HG03025 (cell line): ENCODE measurements at regions not wholly inside any gene's neighbourhood (a gene's known extent, or its start where the extent isn't known, plus 50 kb on each side); places are given as distances from the start of the nearest gene placed in this dataset.
"Not testable (repeated sequence)": the region's sequence is repeated elsewhere in the genome, so short reads cannot be mapped to it uniquely, and the experiment has no call there.

Experiments used
- ATAC-seq: cut with Tn5 transposase; IDR thresholded peaks from one replicate; pipeline ENCODE4 v1.9.1; 2021; ENCODE audit warnings: mild to moderate bottlenecking, moderate library complexity; ENCODE audit not compliant: unreplicated experiment, low FRiP score

DNA sequence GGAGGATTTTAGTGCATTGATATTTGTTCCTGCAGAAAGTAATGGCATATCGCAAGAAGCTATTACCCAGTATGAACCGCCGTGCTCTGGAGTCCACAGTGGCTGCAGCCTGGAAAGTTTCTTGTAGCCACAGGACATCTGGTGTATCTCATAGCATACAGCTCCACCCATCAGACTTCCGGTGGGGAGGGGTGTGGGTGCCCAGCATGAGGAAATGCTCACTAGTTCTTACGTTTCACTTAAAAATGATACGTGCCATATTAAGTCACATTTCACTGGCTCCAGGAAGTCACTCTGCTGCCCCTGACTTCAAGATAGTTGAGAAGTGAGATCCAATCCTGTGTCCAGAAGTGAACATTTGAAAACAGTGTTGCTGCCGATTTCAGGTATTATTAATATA is 990.4 kb downstream of the GBE1 start:
- ATAC-seq, result no peak

DNA sequence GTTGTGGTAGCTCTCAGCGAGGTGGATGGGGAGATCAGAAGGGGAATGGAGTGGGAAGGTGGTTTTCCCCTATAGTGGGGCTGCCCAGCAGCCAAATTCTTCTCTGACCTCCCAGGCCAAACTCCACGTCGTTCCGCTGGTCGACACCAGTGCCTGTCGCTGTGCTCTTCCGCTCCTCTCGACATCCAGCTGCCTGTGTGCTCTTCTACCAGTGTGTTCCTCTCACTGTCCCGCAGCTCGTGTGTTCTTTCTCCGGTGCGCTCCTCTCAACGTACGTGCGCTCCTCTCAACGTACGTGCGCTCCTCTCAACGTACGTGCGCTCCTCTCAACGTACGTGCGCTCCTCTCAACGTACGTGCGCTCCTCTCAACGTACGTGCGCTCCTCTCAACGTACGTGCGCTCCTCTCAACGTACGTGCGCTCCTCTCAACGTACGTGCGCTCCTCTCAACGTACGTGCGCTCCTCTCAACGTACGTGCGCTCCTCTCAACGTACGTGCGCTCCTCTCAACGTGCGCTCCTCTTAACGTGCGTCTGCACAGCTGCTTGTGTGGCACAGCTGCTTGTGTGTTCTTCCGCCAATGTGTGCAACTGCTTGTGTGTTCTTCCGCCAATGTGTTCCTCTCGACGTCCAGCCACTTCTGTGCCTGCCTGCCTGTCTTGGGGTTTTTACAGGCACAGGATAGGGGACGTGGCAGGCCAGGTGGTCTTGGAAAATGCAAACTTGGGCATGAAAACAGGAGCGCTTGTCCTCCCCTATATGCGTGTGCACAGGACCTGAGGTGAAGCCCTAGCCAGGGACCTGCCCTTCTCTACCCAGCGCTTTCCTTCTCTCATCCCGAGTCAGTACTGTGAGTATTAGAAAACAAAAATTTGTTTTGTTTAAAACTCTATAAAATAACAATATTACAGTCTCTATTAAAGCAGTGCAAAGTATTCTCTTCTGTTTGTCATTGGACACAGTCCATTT is 991.1 kb downstream of the GBE1 start:
- ATAC-seq, result no peak

DNA sequence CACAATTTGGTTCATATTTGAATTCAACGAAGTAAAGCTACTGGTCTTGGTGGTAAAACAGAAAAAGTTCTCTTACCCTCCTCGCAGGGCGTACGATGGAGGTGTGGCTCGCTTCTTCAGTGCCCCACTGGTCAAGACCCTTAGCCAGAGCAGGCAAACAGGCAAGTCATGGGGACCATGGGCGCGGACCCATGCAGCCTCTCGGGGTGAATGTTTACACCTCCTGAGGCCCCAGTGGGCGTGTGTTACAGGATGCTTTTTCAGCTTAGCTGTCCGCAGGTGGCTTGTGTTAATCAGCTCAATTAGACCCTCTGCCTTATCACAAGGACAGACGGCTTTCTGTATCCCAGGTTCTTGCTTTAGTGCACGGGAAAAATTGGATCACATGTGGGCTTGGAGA is 991.8 kb downstream of the GBE1 start:
- ATAC-seq, result no peak

DNA sequence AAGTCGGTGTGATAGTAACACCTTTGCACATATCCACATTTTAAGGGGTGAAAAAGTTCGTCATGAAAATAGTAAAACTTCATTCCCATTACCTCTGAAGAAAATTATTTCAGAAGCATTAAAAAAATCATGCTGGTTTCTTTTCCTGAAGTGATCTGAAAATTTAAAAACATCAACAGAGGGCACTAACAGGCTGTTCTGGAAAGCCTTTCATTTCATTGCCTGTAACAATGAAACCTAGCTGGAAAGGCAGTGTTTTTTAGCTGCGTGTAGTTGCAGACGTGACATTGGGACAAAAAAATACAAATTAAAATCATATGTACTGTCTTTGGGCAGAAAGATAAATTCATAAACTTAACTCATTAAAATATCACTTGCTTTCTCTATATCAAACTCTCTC is 993.8 kb downstream of the GBE1 start:
- no peak for ATAC-seq

DNA sequence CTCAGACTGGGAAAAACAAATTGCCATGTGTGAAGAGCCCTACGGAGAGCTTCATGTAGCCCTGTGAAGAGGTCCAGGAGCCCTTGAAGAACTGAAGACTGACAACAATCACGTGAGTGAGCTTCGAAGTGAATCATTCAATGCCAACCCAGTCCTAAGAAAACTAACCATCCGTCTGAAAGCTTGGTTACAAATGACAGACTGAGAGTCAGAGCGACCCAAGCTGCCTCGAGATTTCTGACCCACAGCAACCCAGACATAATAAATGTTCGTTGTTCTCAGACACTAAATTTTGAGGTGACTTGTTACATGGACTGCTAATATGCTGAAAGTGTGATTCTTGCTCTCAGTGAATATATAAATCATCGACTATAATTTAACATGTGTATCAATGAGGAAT is 987.2 kb upstream of the ROBO1 start:
- no peak for ATAC-seq

DNA sequence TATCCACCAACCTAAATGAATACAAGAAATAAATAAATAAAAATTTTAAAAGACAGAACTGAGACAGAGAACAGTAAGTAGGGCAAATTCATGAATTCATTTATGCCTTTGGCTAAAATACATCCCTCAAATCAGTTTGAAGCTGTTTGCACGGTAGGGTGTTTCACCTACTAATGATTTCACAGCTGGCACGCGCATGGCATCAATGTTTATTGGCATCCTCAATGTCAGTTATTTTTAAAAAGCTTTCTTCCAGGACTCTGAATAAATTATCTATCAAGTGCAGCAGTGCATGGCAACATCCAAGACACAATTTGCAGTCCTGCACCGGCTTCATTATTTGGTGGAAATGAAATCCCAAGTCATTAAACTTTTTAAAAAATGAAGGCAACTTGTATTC is 985.2 kb upstream of the ROBO1 start:
- no peak for ATAC-seq

DNA sequence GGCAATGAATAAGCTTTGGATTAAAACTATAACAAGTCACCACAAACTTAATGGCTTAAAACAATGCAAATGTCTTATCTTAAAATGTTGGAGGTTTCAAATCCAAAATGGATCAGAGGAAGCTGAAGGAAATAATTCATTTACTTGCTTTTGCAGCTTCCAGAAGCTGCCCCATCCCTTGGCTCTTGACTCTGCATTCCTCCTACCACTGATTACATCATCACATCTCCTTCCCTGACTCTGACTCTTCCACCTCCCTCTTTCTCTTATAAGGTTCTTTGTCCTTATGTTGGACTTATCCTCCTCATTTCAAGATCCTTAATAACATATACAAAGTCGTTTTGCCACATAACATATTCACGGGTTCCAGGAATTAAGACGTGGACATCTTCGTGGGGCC is 982.8 kb upstream of the ROBO1 start:
- ATAC-seq, result no peak

DNA sequence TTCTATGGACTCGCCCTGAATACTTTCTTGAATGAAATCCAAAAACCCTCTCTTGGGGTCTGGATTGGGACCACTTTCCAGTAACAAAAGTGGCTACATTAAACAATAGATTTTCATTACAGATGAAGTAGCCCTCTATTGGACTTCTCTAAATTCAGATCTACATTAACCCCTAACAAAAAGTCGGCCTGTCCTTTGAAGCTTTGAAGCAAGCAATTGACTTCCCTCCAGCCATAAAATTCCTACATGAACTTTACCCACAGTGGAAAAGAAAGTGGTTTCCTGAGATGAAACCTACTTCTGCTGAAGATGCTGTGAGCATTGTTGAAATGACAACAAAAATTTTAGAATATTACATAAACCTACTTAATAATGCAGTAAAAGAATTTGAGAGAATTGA is 967.1 kb upstream of the ROBO1 start:
- ATAC-seq, result no peak

DNA sequence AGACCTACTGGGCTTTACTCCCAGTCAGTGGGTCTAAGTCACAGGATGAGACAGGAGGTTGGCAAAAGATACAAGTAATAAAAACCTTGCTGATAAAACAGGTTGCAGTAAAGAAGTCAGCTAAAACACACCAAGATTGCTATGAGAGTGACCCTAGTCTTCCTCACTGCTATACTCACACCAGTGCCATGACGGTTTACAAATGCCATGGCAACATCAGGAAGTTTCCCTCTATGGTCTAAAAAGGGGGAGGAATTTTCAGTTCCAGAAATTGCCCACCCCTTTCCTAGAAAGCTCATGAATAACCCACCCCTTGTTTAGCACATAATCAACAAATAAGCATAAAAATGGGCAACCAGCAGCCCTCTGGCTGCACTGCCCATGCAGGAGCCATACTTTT is 966.7 kb upstream of the ROBO1 start:
- ATAC-seq, result no peak

DNA sequence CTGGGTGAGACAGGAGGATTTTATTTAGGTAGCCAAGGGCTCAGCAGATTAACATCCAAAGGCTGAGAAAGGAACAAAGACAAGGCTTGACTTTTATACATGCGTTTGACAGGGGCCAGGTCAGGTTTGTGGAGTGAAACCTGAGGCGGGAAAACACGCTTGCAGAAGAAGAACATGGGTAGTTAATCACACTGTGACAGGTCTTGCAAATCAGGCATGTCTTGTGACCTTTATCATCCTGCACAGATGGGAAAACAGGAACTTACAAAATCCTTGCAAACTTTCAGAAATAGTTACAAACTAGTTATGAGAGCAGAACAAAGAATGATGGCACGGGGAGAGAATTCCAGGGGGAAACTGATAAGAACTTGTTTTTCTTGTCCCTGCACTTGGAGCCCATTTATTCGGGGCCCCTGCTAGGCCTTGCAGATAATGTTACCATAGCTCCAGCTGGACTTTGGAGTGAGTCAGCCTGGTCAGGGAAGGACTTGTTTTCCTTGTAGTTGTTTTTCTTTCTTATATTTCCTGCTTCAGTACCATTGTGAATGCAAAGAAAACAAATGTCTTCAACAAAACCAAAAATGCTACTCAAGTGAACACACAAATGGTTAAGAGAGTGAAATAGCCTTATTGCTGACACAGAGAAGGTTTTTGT is 965.9 kb upstream of the ROBO1 start:
- ATAC-seq, result no peak

DNA sequence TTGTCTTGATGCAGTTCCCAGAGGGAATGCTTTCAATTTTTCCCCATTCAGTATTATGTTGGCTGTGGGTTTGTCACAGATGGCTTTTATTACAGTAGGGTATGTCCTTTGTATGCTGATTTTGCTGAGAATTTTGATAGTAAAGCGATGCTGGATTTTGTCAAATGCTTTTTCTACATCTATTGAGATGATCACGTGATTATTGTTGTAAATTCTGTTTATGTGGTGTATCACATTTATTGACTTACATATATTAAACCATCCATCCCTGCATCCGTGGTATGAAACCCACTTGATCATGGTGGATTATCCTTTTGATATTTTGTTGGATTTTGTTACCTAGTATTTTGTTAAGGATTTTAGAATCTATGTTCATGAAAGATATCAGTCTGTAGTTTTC is 959.8 kb upstream of the ROBO1 start:
- ATAC-seq, result not testable (repeated sequence)

DNA sequence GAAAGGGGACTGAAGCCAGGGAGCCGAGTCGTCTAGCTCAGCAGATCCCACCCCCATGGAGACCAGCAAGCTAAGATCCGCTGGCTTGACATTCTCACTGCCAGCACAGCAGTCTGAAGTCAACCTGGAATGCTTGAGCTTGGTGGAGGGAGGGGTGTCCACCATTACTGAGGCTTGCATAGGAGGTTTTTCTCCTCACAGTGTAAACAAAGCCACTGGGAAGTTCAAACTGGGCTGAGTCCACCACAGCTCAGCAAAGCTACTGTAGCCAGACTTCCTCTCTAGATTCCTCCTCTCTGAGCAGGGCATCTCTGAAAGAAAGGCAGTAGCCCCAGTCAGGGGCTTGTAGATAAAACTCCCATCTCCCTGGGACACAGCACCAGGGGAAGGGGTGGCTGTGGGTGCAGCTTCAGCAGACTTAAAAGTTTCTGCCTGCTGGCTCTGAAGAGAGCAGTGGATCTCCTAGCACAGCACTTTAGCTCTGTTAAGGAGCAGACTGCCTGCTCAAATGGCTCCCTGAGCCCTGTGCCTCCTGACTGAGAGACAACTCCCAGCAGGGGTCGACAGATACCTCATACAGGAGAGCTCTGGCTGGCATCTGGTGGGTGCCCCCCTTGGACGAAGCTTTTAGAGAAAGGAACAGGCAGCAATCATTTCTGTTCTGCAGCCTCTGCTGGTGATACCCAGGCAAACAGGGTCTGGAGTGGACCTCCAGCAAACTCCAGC is 942.0 kb upstream of the ROBO1 start:
- not testable (repeated sequence) for ATAC-seq

DNA sequence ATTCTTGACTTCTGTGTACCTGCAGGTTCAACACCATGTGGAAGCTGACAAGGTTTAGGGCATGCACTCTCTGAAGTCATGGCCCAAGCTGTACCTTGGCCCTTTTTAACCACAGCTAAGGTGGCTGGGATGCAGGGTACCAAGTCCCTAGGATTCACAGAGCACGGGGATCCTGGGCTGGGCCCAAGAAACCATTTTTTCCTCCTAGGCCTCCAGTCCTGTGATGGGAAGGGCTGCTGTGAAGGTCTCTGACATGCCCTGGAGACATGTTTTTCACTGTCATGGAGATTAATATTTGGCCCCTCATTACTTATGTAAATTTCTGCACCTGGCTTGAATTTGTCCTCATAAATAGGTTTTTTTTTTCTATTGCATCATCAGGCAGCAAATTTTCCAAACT is 937.5 kb upstream of the ROBO1 start:
- no peak for ATAC-seq

DNA sequence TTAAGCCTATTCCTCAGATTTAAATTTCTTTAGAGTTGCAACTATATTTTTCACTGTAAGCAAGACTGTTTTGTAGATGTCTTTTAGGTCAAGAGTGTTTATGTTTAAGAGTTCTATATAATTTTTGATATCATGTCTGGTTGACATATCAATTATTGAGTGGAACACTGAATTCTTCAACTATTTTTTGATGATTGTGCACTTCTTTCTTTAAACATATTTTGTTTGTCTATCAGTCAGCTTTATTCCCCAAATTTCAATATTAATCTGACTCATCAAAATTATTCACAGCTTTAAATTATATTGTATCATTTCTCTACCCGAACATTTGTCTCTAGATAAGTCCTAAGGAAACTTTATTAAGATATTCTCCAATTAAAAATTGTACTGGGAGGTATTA is 933.6 kb upstream of the ROBO1 start:
- no peak for ATAC-seq

DNA sequence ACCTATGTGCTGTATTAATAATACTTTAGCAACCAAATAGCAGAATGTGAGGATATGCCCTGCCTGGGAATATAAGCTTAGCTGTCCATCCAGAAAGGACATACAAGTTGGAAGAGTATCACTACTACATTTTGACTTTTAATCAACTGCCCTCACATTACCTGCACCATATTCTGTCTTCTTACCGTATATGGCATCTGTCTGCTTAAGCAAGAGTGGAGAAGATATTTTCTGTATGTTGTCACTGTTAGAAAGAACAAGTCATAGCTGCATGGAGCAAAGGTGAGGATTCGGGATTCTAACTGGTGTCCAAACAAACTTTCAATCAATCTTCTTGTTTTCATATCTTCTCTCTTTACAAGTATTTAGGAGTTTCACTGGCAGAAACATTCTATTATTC is 929.5 kb upstream of the ROBO1 start:
- no peak for ATAC-seq

DNA sequence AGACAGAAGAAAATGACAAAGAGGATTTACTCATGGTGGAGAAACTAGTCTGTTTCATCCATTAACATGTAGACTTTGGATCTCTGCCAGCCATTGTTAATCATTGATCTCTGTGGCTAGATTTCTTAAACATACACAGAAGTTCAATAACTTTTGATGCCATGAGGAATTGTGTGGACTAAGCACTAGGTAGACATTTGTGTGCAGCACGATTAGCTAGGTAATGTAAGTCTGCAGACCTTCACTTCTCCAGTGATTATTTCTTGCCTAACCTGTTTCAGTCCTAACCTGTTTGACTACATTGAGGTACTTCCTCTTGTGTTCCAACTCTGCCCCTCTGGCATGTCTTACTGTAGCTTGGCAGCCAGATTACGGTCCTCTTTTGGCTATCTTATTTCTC is 928.5 kb upstream of the ROBO1 start:
- ATAC-seq, result no peak

DNA sequence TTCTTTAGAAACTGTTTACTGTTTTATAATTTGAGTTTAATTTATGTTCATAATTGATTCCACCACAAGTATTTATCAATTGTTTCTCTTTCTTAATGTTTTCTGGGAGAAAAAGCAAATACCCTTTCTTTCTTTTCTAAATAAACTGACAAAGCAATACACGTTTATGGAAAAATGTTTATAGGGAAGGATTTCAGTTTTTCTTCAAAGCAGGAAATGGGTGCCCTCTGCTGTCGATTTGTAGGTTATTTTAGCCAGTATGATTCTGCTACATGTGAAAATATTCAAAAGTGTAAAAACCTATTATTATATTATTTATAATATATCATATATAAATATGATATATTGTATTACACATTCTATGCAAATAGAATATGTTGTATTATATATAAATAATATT is 921.0 kb upstream of the ROBO1 start:
- no peak for ATAC-seq

DNA sequence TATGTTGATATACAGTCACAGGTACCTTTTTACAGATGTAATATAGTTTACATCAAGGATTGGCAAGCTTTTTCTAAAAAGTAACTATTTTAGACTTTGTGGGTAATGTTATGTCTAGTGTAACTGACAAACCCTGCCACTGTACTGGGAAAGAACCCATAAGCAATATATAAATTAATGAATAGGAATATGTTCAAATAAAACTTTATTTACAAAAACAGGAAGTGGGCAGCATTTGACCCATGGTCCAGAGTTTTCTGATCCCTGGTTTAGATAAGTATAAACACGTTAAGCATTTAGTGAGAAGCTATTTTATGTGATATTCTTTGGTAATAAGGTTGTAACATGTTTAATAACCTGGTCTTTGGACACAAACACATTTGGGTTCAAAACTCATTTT is 915.2 kb upstream of the ROBO1 start:
- no peak for ATAC-seq

DNA sequence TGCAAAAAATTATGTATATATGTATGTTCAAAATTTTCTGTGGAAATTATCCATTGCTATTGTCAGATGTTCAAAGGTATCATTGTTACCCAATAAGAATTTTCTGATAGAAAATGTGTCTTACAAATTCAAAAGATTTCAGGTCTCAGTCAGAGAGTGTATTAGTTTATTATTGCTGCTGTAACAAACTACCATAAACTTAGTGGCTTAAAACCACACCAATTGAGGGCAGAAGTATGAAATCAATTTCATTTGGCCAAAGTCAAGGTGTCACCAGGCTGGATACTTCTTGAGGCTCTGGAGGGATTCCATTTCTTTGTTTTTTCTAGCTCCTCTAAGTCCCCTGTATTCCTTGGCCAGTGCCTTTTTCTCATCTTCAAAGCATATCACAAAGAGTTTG is 914.4 kb upstream of the ROBO1 start:
- ATAC-seq, result no peak

DNA sequence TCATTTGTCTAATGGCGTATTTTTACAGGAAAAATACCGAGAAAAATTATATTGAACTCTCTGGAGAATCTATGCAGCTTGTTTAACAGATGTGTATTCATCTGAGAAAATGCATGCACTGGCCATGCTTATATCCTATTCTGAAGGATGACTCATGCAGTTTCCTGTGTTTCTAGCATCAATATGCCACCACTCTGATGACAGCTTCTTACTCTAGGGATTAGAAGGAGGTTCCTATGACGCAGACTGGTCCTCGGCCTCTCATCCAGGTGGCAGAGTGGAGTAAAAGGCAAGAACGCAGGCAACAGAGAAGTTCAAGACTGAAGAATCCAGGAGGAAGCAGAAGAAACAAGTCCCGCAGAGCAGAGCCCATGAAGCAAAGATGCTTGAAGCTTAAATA is 910.0 kb upstream of the ROBO1 start:
- ATAC-seq, result no peak

DNA sequence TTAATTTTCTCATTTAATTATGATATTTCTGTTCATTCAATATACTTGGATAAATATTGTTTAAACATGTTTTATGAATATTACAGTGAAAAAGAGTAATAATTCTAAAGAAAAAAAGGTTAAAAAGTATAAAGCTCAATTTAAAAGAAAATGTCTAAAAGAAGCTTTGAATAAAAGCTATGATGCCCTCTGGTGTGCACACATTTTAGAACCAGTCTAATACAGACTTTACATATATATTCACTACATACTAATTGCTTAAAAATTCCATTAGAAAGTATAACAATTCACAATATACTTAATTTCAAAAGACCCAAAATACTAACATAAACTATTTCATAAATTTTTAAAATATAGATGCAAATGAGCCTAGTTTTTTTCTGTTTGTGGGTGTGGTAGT is 909.1 kb upstream of the ROBO1 start:
- ATAC-seq, result no peak
